KMS-11 (cell line): ENCODE measurements at regions not wholly inside any gene's neighbourhood (a gene's known extent, or its start where the extent isn't known, plus 50 kb on each side); places are given as distances from the start of the nearest gene placed in this dataset.

Source experiments
- H2AFZ ChIP-seq: fragments of 200-600 bp; sonication (generic); 2 replicates; pipeline ENCODE4 v1.6.1; 2016; ENCODE audit warnings: antibody characterized with exemption, mixed run types, low read depth
- H3K27ac ChIP-seq: fragments of 200-600 bp; sonication (generic); 2 replicates; pipeline ENCODE4 v1.6.1; 2016; ENCODE audit warnings: mild to moderate bottlenecking, mixed run types
- H3K27me3 ChIP-seq: fragments of 200-600 bp; sonication (generic); 2 replicates; pipeline ENCODE4 v1.6.1; 2017; ENCODE audit warnings: mild to moderate bottlenecking, low read depth, mixed run types, moderate library complexity; ENCODE audit not compliant: insufficient read depth
- H3K36me3 ChIP-seq: fragments of 200-600 bp; sonication (generic); 2 replicates; pipeline ENCODE4 v1.6.1; 2017; ENCODE audit warnings: mild to moderate bottlenecking, mixed run types; ENCODE audit not compliant: insufficient read depth
- H3K4me1 ChIP-seq: fragments of 200-600 bp; sonication (generic); 2 replicates; pipeline ENCODE4 v1.6.1; 2016; ENCODE audit warnings: mild to moderate bottlenecking, low read depth, mixed run types; ENCODE audit not compliant: poor library complexity, severe bottlenecking
- H3K4me2 ChIP-seq: fragments of 200-600 bp; sonication (generic); 2 replicates; pipeline ENCODE4 v1.7.0; 2016; ENCODE audit warnings: mild to moderate bottlenecking, mixed run types
- H3K4me3 ChIP-seq: fragments of 200-600 bp; sonication (generic); IDR thresholded peaks from 2 replicates; pipeline ENCODE4 v1.6.1; 2017; ENCODE audit warnings: low read depth, low read length, mixed read lengths; ENCODE audit not compliant: insufficient read depth
- H3K79me2 ChIP-seq: fragments of 200-600 bp; sonication (generic); 2 replicates; pipeline ENCODE4 v1.6.1; 2016; ENCODE audit warnings: low read depth, mixed run types; ENCODE audit not compliant: insufficient read depth
- H3K9ac ChIP-seq: fragments of 200-600 bp; sonication (generic); 2 replicates; pipeline ENCODE4 v1.6.1; 2016; ENCODE audit warnings: mild to moderate bottlenecking, mixed run types
- H4K20me1 ChIP-seq: fragments of 200-600 bp; sonication (generic); 2 replicates; pipeline ENCODE4 v1.6.1; 2016; ENCODE audit warnings: mild to moderate bottlenecking, mixed run types; ENCODE audit not compliant: insufficient read depth
- TF ChIP-seq, protein P1 (sequence below): fragments of 200-600 bp; sonication (generic); conservative IDR thresholded peaks from 2 replicates; pipeline ENCODE4 v1.6.1; 2017; ENCODE audit warnings: low read depth, mild to moderate bottlenecking, antibody characterized with exemption, low read length, moderate library complexity, mixed read lengths

GRCh38 chr6:92485487-92485886, 933.9 kb downstream of the EPHA7 start:
- no peaks in the 10 kb centered on the region for H3K79me2 ChIP-seq
- TF ChIP-seq, protein P1, sequence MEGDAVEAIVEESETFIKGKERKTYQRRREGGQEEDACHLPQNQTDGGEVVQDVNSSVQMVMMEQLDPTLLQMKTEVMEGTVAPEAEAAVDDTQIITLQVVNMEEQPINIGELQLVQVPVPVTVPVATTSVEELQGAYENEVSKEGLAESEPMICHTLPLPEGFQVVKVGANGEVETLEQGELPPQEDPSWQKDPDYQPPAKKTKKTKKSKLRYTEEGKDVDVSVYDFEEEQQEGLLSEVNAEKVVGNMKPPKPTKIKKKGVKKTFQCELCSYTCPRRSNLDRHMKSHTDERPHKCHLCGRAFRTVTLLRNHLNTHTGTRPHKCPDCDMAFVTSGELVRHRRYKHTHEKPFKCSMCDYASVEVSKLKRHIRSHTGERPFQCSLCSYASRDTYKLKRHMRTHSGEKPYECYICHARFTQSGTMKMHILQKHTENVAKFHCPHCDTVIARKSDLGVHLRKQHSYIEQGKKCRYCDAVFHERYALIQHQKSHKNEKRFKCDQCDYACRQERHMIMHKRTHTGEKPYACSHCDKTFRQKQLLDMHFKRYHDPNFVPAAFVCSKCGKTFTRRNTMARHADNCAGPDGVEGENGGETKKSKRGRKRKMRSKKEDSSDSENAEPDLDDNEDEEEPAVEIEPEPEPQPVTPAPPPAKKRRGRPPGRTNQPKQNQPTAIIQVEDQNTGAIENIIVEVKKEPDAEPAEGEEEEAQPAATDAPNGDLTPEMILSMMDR: no peak

GRCh38 chr6:92479831-92480230, 939.5 kb downstream of the EPHA7 start:
- Histone ChIP-seq H3K4me2 (no peak overlapping the region), H3K36me3 (no peaks in the 10 kb centered on the region), H3K79me2 (no peaks in the 10 kb centered on the region)

More at GRCh38 chr6:92485487-92485886, 933.9 kb downstream of the EPHA7 start:
- no peak overlapping the region for H3K4me2 ChIP-seq
- no peak overlapping the region for H3K27ac ChIP-seq
- H3K4me3 ChIP-seq: no peak overlapping the region
- no peaks in the 10 kb centered on the region for H4K20me1 ChIP-seq
- no peak overlapping the region for H2AFZ ChIP-seq
- H3K27me3 ChIP-seq: no peaks in the 10 kb centered on the region
- H3K9ac ChIP-seq: no peak overlapping the region
- no peaks in the 10 kb centered on the region for H3K36me3 ChIP-seq
- H3K4me1 ChIP-seq: no peaks in the 10 kb centered on the region

DNA sequence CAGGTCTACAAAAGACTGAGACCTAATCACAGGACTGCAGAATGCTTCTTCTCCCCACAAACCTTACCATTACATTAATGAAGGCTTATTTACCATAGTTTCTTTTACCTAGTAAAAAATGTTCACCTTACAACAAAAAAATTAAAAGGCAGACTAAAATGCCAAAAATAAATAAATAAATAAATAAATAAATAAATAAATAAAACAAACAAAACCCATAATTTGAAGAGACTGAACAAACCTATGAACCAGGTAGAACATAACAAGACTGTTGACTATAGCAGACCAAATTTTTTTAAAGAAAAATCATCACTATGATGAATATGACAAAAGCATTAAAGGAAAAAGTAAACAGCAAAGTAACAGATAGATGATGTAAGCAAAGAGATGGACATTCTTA, 946.3 kb downstream of the EPHA7 start:
- Histone ChIP-seq H3K27ac (no peak overlapping the region), H3K4me3 (no peak overlapping the region), H2AFZ (no peak overlapping the region), H4K20me1 (no peaks in the 10 kb centered on the region), H3K27me3 (no peaks in the 10 kb centered on the region), H3K4me1 (no peaks in the 10 kb centered on the region), H3K4me2 (no peak overlapping the region), H3K9ac (no peak overlapping the region), H3K36me3 (no peaks in the 10 kb centered on the region), H3K79me2 (no peaks in the 10 kb centered on the region)
- TF ChIP-seq, protein P1: no peak

More at GRCh38 chr6:92479831-92480230, 939.5 kb downstream of the EPHA7 start:
- no peak overlapping the region for H3K27ac ChIP-seq
- H2AFZ ChIP-seq: no peak overlapping the region
- no peaks in the 10 kb centered on the region for H3K27me3 ChIP-seq
- H4K20me1 ChIP-seq: no peaks in the 10 kb centered on the region
- H3K9ac ChIP-seq: no peak overlapping the region
- no peak overlapping the region for H3K4me3 ChIP-seq
- TF ChIP-seq, protein P1: no peak
- H3K4me1 ChIP-seq: no peaks in the 10 kb centered on the region

DNA sequence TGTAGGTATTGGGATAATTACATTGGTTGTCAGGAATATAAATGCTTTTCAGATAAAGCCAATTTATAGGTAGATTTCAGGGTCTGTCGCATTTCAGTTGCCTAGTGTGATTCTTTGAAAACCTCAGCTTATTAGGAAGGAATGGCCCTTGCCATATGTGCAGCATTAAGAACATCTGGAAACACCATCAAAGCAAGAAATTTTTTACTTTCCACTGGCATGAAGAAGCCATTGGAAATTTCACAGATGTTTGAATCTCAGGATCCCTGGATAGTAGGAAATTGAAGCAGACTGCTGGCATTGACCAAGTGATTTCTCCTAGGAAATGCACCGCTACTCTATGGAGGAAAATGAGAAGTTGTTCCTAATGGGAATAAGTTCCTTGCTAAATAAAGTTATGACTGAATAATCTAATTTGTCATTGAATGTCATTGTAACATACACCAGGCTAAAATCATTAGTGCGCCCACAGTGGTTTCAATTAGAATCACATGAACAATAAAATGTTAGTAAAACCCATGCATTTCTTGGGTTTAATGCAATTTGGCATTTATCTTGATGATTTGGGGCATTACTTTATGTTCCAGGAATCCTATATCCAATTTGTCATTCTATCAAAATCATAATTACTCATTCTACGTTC, 950.1 kb downstream of the EPHA7 start:
- TF ChIP-seq, protein P1: no peak
- H3K79me2 ChIP-seq: no peaks in the 10 kb centered on the region

More for the DNA sequence above, 950.1 kb downstream of the EPHA7 start:
- Histone ChIP-seq H3K4me3 (no peak overlapping the region), H2AFZ (no peak overlapping the region), H3K36me3 (no peaks in the 10 kb centered on the region), H3K27me3 (no peaks in the 10 kb centered on the region), H4K20me1 (no peaks in the 10 kb centered on the region), H3K4me2 (no peak overlapping the region), H3K27ac (no peak overlapping the region), H3K4me1 (no peaks in the 10 kb centered on the region), H3K9ac (no peak overlapping the region)
